ENCODE measurements at regions not wholly inside any gene's neighbourhood (a gene's known extent, or its start where the extent isn't known, plus 50 kb on each side); places are given as distances from the start of the nearest gene placed in this dataset.

DNA sequence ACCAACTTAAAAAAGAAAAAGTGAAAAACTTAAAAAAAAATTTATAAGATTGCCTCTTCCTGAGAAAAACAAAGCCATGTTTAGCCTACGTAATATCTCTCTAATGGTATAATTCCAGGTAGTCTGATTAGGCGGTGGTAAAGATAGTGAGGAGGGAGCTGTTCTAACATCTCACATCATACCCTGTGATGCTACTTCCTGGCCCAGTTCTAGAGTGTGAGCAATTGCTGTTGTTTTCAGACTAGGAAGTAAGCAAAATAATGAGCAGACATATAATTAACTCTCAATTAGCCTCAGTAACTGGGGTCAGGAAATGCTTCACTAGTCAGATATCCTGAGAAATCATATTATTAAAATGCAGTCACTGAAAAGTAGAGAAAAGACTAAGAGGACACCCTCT lies 113.9 kb downstream of the PHLDA1 start:
- Histone ChIP-seq H3K27ac (no peak overlapping the region), H3K4me3 (no peak overlapping the region), H3K36me3 (replicated peaks in 1 of 2; ENCODE audit: insufficient read depth in 1 of 2, low read depth in 2 of 2) (no peaks in the 10 kb centered on the region), H3K4me1 (peaks cover 19% of the 10 kb centered on the region), H3K27me3 (no peaks in the 10 kb centered on the region), H3K9me3 (no peaks in the 10 kb centered on the region)
- no peak for DNase-seq
- 87 to 92% methylated on average over 2 of the region's 2 CpGs for WGBS, 2 donors
- intact Hi-C loops (cut with DNase I) = no loop called here
- no peak for TF ChIP-seq POLR2A (IDR thresholded peaks at IDR 0.05)
- TF ChIP-seq, protein P1, sequence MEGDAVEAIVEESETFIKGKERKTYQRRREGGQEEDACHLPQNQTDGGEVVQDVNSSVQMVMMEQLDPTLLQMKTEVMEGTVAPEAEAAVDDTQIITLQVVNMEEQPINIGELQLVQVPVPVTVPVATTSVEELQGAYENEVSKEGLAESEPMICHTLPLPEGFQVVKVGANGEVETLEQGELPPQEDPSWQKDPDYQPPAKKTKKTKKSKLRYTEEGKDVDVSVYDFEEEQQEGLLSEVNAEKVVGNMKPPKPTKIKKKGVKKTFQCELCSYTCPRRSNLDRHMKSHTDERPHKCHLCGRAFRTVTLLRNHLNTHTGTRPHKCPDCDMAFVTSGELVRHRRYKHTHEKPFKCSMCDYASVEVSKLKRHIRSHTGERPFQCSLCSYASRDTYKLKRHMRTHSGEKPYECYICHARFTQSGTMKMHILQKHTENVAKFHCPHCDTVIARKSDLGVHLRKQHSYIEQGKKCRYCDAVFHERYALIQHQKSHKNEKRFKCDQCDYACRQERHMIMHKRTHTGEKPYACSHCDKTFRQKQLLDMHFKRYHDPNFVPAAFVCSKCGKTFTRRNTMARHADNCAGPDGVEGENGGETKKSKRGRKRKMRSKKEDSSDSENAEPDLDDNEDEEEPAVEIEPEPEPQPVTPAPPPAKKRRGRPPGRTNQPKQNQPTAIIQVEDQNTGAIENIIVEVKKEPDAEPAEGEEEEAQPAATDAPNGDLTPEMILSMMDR (IDR thresholded peaks at IDR 0.05) = no peak
- ATAC-seq = no peak

DNA sequence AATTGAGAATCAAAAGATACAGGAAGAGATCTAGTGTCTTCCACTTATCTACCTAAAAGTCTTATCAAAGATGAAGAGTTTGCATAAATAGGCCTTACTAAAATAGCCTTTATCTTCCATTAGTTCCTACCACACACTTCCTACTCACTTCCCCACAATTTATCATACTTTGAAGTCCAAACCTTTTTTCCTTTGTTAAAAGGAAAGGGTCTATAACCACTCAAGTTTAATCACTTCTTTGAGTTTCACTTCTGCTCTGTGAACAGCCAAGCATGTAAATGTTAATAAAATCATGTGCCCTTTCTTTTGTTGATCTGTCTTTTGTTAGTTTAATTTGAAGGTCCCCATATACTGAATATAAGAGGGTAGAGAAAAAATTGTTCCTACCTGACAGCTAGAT lies 114.5 kb downstream of the PHLDA1 start:
- H3K36me3 ChIP-seq (replicated peaks in 1 of 2; ENCODE audit: insufficient read depth in 1 of 2, low read depth in 2 of 2) = no peaks in the 10 kb centered on the region
- no peak for DNase-seq
- H3K9me3 ChIP-seq = no peaks in the 10 kb centered on the region
- H3K27ac ChIP-seq = no peak overlapping the region
- no peak for ATAC-seq
- no peaks in the 10 kb centered on the region for H3K27me3 ChIP-seq
- intact Hi-C loops (cut with DNase I) = no loop called here
- no peak for TF ChIP-seq POLR2A (IDR thresholded peaks at IDR 0.05)
- TF ChIP-seq, protein P1 (IDR thresholded peaks at IDR 0.05) = no peak
- no peak overlapping the region for H3K4me3 ChIP-seq
- H3K4me1 ChIP-seq = peaks cover 19% of the 10 kb centered on the region

DNA sequence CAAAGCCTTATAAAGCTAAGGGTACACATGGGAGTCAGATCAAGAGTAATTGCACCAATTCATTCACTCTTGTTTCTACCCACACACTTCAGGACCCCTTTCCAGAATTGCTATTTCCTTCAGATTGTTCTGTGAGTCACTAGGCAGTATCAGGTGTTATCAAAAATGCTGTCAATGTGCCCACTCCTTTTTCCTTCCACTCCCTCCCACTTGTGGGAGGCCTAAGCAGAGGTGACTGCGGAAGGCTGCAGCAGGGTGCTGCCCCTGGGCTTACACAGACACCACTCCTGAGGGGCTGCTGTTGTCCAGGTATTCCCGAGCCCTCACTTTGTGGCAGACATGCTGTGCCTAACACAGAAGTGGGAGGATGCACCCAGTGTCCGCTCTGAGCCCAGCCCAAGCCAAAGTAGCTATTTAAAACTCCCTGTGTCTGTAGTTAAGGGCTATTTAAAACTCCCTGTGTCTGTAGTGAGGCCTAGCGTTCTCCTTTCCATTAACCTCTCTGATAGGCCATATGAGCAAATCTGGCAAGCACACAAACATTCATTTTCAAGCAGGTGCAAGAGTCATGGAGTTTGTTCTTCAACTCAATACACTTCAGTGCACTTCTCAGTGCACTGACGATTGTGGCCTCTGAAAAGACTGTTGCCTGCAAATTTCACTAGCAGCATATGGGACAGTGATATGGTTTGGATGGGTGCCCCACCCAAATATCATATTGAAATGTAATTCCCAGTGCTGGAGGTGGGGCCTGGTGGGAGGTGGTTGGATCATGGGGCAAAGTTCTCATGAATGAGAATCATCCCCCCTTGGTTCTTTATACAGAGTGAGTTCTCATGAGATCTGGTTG lies 117.8 kb downstream of the PHLDA1 start:
- ATAC-seq = peak; percentile 31
- 56 to 59% methylated on average over 5 of the region's 5 CpGs for WGBS, 2 donors
- intact Hi-C loops (cut with DNase I) = no loop called here
- H3K27me3 ChIP-seq = no peaks in the 10 kb centered on the region
- no peak for TF ChIP-seq POLR2A (IDR thresholded peaks at IDR 0.05)
- TF ChIP-seq, protein P1 (IDR thresholded peaks at IDR 0.05) = no peak
- no peak overlapping the region for H3K4me3 ChIP-seq
- peak overlapping the region in 2 of 4 donors; percentile 23 to 28 for H3K27ac ChIP-seq
- peak in 3 of 4 donors; percentile 25 to 38 (median 31) for DNase-seq
- H3K36me3 ChIP-seq (replicated peaks in 1 of 2; ENCODE audit: insufficient read depth in 1 of 2, low read depth in 2 of 2) = no peaks in the 10 kb centered on the region
- no peaks in the 10 kb centered on the region for H3K9me3 ChIP-seq
- H3K4me1 ChIP-seq = peaks cover 29% of the 10 kb centered on the region

DNA sequence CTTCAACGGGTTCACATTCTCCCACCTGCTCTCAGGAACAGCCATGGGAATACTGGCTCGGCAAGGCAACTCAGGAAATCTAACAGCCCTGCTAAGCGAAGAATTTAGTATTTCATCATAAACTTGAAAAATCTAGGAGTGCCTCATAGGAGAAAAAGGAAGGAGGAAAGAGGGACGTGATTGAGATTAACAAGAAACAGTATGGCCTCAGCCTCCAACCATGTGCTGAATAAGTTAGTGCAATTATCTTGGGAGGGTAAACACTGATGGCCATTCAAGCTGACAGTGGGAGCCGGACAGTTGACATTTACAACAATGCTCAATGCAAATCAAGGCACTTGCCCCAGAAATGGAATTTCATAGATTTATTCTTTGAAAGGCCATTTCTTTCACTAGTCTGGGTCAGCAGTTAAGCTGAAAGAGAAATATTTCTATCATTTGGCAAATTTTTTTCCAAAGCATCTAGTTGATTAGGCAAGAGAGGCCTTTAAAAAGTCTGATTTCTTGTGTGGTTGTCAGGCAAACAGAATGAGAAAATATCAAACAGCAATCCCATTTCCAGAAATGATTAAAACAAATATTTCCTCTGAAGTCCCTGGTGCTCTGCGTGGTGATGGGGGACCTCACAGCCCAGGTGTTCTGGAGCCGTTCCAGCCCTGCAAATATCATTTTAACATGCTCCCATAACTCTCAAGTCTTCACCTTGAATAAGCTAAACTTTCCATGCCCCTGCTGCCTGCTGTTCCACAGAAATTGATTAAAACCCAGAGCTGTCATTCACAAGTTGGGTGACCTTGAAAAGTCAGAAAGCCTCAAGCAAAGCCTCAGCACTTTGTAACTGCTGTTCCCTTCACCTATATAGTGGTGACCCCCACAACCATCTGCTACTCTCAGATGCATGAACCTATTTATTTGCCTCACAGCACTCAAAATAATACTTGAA lies 121.6 kb downstream of the PHLDA1 start:
- Histone ChIP-seq H3K27ac (peak overlapping the region in 3 of 4 donors; percentile 36 to 50 (median 39)), H3K27me3 (no peaks in the 10 kb centered on the region), H3K36me3 (replicated peaks in 1 of 2; ENCODE audit: insufficient read depth in 1 of 2, low read depth in 2 of 2) (no peaks in the 10 kb centered on the region), H3K4me3 (no peak overlapping the region), H3K4me1 (peaks cover 32% of the 10 kb centered on the region), H3K9me3 (no peaks in the 10 kb centered on the region)
- 28 to 32% methylated on average over 7 of the region's 7 CpGs for WGBS, 2 donors
- intact Hi-C loops (cut with DNase I) = no loop called here
- peak; percentile 28 for ATAC-seq
- no peak for TF ChIP-seq POLR2A (IDR thresholded peaks at IDR 0.05)
- TF ChIP-seq, protein P1 (IDR thresholded peaks at IDR 0.05) = no peak
- DNase-seq = peak in 3 of 4 donors; percentile 31 to 56 (median 41)

Measured in body of pancreas (tissue), 4 donors.